Stomach (tissue), 8 donors: ENCODE measurements at regions not wholly inside any gene's neighbourhood (a gene's known extent, or its start where the extent isn't known, plus 50 kb on each side); places are given as distances from the start of the nearest gene placed in this dataset.

Source experiments
- DNase-seq, 2 donors: peaks; one replicate each; pipeline versions ENCODE4 v3.0.0 to v3.0.0-alpha.2; 2013 to 2019
- H3K27ac ChIP-seq, 5 donors: fragments of 200-600 bp in 4 of 5; sonication (generic) in 4 of 5; one replicate each; pipeline ENCODE4 v1.5.1; 2013 to 2019; ENCODE audit warnings: mild to moderate bottlenecking in 1 of 5, moderate library complexity in 1 of 5
- H3K27me3 ChIP-seq, 3 donors: fragments of 200-600 bp; sonication (generic); one replicate each; pipeline ENCODE4 v1.5.1; 2017 to 2019; ENCODE audit warnings: mixed run types in 1 of 3
- H3K36me3 ChIP-seq, 4 donors: fragments of 200-600 bp; sonication (generic); 1 replicate in 3 of 4; 2 replicates in 1 of 4; pipeline ENCODE4 v1.5.1; 2016 to 2019
- H3K4me1 ChIP-seq, 4 donors: fragments of 200-600 bp; sonication (generic); one replicate each; pipeline ENCODE4 v1.5.1; 2016 to 2019
- H3K4me3 ChIP-seq, 4 donors: fragments of 200-600 bp; sonication (generic) in 3 of 4; one replicate each; pipeline ENCODE4 v1.5.1; 2016 to 2019; ENCODE audit warnings: mild to moderate bottlenecking in 1 of 4
- H3K9me3 ChIP-seq, 4 donors: fragments of 200-600 bp; sonication (generic); one replicate each; pipeline ENCODE4 v1.5.1; 2016 to 2019
- CTCF ChIP-seq, 7 experiments: fragments of 450-650 bp in 4 of 7; fragments of 200-600 bp in 3 of 7; sonication (generic) in 3 of 7; IDR thresholded peaks; one replicate each; pipeline ENCODE4 v1.5.1; 2016 to 2019; ENCODE audit warnings: antibody characterized with exemption in 7 of 7, control low read depth in 2 of 7, mild to moderate bottlenecking in 1 of 7
- EP300 ChIP-seq: sonication (generic); formaldehyde crosslinking; IDR thresholded peaks from one replicate; pipeline ENCODE4 v1.6.1; 2017; ENCODE audit warnings: antibody characterized with exemption
- POLR2A ChIP-seq, 4 donors: fragments of 450-650 bp; IDR thresholded peaks; one replicate each; pipeline ENCODE4 v1.6.1; 2016; ENCODE audit warnings: antibody characterized with exemption in 4 of 4, control low read depth in 2 of 4, mild to moderate bottlenecking in 1 of 4, moderate library complexity in 1 of 4
- POLR2AphosphoS5 ChIP-seq, 3 donors: sonication (generic); formaldehyde crosslinking; IDR thresholded peaks; one replicate each; pipeline ENCODE4 v1.6.1; 2016; ENCODE audit warnings: antibody characterized with exemption in 3 of 3
- WGBS, 5 donors: extraction: QIAGEN DNeasy Blood & Tissue Kit in 3 of 5; methylation state at CpG; one replicate each; pipeline versions ENCODE4 v1.1.5 to v1.1.7; 2013 to 2018; 5-methylcytosine and 5-hydroxymethylcytosine counted together
- intact Hi-C: fragments of 100-400 bp; cut with DNase I; formaldehyde crosslinking; loops from one replicate; pipeline ENCODE4 v1.15.1; 2023; ENCODE audit warnings: low total_unique reads
- donor health status: healthy with polysubstance abuse.
- donor health status: Bipolar disorder and iron deficiency.
- donor health status: healthy.

- WGBS, 5 donors = 66 to 78% (median 71%) methylated on average over 4 of the region's 4 CpGs
- no peak overlapping the region for H3K4me3 ChIP-seq
- no peak for TF ChIP-seq EP300
- TF ChIP-seq POLR2AphosphoS5 (IDR thresholded peaks at IDR 0.05) = no peak
- no peak for TF ChIP-seq POLR2A (IDR thresholded peaks at IDR 0.05)
- TF ChIP-seq CTCF (IDR thresholded peaks at IDR 0.05) = no peak
- intact Hi-C loops = no loop called here
- no peaks in the 10 kb centered on the region for H3K27me3 ChIP-seq
- H3K4me1 ChIP-seq = peaks cover 0 to 14% (median 0%) of the 10 kb centered on the region in 4 donors
- no peaks in the 10 kb centered on the region for H3K9me3 ChIP-seq
- H3K36me3 ChIP-seq = no peaks in the 10 kb centered on the region
- no peak for DNase-seq
- H3K27ac ChIP-seq = peak overlapping the region in 1 of 5 donors; percentile 24
These were observed 393.4 kb upstream of the NFE2L3 start for GRCh38 chr7:25758559-25758958.

GRCh38 chr7:25759286-25759685 is 392.7 kb upstream of the NFE2L3 start:
- Histone ChIP-seq H3K4me1 (peaks cover 0 to 13% (median 0%) of the 10 kb centered on the region in 4 donors), H3K36me3 (no peaks in the 10 kb centered on the region), H3K27me3 (no peaks in the 10 kb centered on the region), H3K4me3 (no peak overlapping the region), H3K9me3 (no peaks in the 10 kb centered on the region), H3K27ac (no peak overlapping the region)
- TF ChIP-seq EP300 (no peak), POLR2A (IDR thresholded peaks at IDR 0.05) (no peak), POLR2AphosphoS5 (IDR thresholded peaks at IDR 0.05) (no peak), CTCF (IDR thresholded peaks at IDR 0.05) (no peak)
- intact Hi-C loops = no loop called here
- DNase-seq = no peak

- DNase-seq = no peak
- TF ChIP-seq POLR2A (IDR thresholded peaks at IDR 0.05) = no peak
- no peak for TF ChIP-seq POLR2AphosphoS5 (IDR thresholded peaks at IDR 0.05)
- no peak for TF ChIP-seq CTCF (IDR thresholded peaks at IDR 0.05)
- TF ChIP-seq EP300 = no peak
- 57 to 89% (median 80%) methylated on average over 3 of the region's 3 CpGs for WGBS, 5 donors
- Histone ChIP-seq H3K27me3 (no peaks in the 10 kb centered on the region), H3K27ac (no peak overlapping the region), H3K4me3 (no peak overlapping the region), H3K9me3 (no peaks in the 10 kb centered on the region), H3K4me1 (peaks cover 0 to 10% (median 0%) of the 10 kb centered on the region in 4 donors), H3K36me3 (no peaks in the 10 kb centered on the region)
- intact Hi-C loops = no loop called here
These were observed 392.2 kb upstream of the NFE2L3 start for GRCh38 chr7:25759748-25760147.

GRCh38 chr7:25762511-25763462 is 389.2 kb upstream of the NFE2L3 start:
- intact Hi-C loops = no loop called here
- no peak overlapping the region for H3K27ac ChIP-seq
- no peaks in the 10 kb centered on the region for H3K9me3 ChIP-seq
- DNase-seq = no peak
- no peak for TF ChIP-seq EP300
- TF ChIP-seq CTCF (IDR thresholded peaks at IDR 0.05) = no peak
- no peak for TF ChIP-seq POLR2AphosphoS5 (IDR thresholded peaks at IDR 0.05)
- no peak for TF ChIP-seq POLR2A (IDR thresholded peaks at IDR 0.05)
- H3K27me3 ChIP-seq = no peaks in the 10 kb centered on the region
- H3K36me3 ChIP-seq = no peaks in the 10 kb centered on the region
- WGBS, 5 donors = 69 to 83% (median 80%) methylated on average over 12 of the region's 12 CpGs
- H3K4me1 ChIP-seq = no peaks in the 10 kb centered on the region
- H3K4me3 ChIP-seq = no peak overlapping the region
